RWPE2 (cell line): ENCODE measurements at regions not wholly inside any gene's neighbourhood (a gene's known extent, or its start where the extent isn't known, plus 50 kb on each side); places are given as distances from the start of the nearest gene placed in this dataset.

Experiments used
- ATAC-seq: fragments of 200-7000 bp; cut with Tn5 transposase; 3 replicates; pipeline ENCODE4 v1.9.1; 2021; ENCODE audit warnings: low read depth
- DNase-seq: peaks from one replicate; pipeline ENCODE4 v3.0.0-alpha.2; 2020; ENCODE audit warnings: low spot score
- H3K27ac ChIP-seq: fragments of 450-650 bp; 2 replicates; pipeline ENCODE4 v1.5.1; 2017; ENCODE audit warnings: mild to moderate bottlenecking; ENCODE audit not compliant: poor library complexity, severe bottlenecking
- H3K27me3 ChIP-seq: fragments of 250-450 bp; sonication (Bioruptor Pico); 2 replicates; pipeline ENCODE4 v1.5.1; 2021; ENCODE audit warnings: mild to moderate bottlenecking, moderate library complexity; ENCODE audit not compliant: insufficient read depth, poor library complexity, severe bottlenecking
- H3K36me3 ChIP-seq: fragments of 250-450 bp; sonication (Bioruptor Pico); 2 replicates; pipeline ENCODE4 v1.5.1; 2020; ENCODE audit warnings: low read depth, mild to moderate bottlenecking, moderate library complexity
- H3K4me1 ChIP-seq: fragments of 250-450 bp; sonication (Bioruptor Pico); 2 replicates; pipeline ENCODE4 v1.5.1; 2021; ENCODE audit warnings: mild to moderate bottlenecking, moderate library complexity; ENCODE audit not compliant: insufficient read depth, poor library complexity, severe bottlenecking
- H3K4me3 ChIP-seq: fragments of 250-450 bp; sonication (Bioruptor Pico); 2 replicates; pipeline ENCODE4 v1.5.1; 2021; ENCODE audit warnings: mild to moderate bottlenecking, moderate library complexity; ENCODE audit not compliant: severe bottlenecking
- H3K9me3 ChIP-seq: fragments of 250-450 bp; sonication (Bioruptor Pico); 2 replicates; pipeline ENCODE4 v1.5.1; 2021; ENCODE audit warnings: mild to moderate bottlenecking, moderate library complexity; ENCODE audit not compliant: severe bottlenecking
- TF ChIP-seq, protein P1 (sequence below): fragments of 450-650 bp; IDR thresholded peaks from one replicate; pipeline ENCODE4 v1.5.1; 2017; ENCODE audit warnings: mild to moderate bottlenecking, moderate library complexity; ENCODE audit not compliant: poor library complexity, severe bottlenecking

GRCh38 chr4:19455850-19456602, 795.7 kb upstream of the SLIT2 start:
- no peaks in the 10 kb centered on the region for H3K27me3 ChIP-seq
- DNase-seq: no peak
- H3K4me3 ChIP-seq: no peak overlapping the region
- no peak for ATAC-seq
- TF ChIP-seq, protein P1, sequence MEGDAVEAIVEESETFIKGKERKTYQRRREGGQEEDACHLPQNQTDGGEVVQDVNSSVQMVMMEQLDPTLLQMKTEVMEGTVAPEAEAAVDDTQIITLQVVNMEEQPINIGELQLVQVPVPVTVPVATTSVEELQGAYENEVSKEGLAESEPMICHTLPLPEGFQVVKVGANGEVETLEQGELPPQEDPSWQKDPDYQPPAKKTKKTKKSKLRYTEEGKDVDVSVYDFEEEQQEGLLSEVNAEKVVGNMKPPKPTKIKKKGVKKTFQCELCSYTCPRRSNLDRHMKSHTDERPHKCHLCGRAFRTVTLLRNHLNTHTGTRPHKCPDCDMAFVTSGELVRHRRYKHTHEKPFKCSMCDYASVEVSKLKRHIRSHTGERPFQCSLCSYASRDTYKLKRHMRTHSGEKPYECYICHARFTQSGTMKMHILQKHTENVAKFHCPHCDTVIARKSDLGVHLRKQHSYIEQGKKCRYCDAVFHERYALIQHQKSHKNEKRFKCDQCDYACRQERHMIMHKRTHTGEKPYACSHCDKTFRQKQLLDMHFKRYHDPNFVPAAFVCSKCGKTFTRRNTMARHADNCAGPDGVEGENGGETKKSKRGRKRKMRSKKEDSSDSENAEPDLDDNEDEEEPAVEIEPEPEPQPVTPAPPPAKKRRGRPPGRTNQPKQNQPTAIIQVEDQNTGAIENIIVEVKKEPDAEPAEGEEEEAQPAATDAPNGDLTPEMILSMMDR: no peak
- no peak overlapping the region for H3K27ac ChIP-seq
- H3K4me1 ChIP-seq: no peaks in the 10 kb centered on the region
- H3K9me3 ChIP-seq: no peaks in the 10 kb centered on the region
- no peaks in the 10 kb centered on the region for H3K36me3 ChIP-seq

DNA sequence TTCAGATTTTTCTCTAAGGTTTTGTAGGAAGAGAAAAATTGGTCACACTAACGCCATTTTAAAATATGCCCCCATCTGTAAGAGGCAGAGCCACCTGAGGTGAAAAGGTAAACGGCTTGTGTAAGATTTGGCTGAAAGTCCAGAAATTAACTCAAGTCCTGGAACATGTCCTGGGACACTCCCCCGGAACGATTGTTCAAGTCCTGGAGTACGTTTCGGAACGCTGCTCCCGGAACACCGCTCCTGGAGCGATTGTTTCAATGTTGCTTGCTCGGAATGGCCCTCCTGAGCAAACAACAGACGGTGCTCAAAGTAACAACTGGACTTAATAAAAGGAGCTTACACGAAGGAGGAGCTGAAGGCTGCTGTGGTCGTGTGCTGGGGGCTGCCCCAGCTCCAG, 796.5 kb upstream of the SLIT2 start:
- TF ChIP-seq, protein P1: no peak
- no peak for ATAC-seq
- DNase-seq: no peak
- no peak overlapping the region for H3K4me3 ChIP-seq
- no peaks in the 10 kb centered on the region for H3K4me1 ChIP-seq
- H3K9me3 ChIP-seq: no peaks in the 10 kb centered on the region
- no peaks in the 10 kb centered on the region for H3K36me3 ChIP-seq
- H3K27me3 ChIP-seq: no peaks in the 10 kb centered on the region
- H3K27ac ChIP-seq: no peak overlapping the region

GRCh38 chr4:19438233-19438632, 813.5 kb upstream of the SLIT2 start:
- Histone ChIP-seq H3K4me3 (no peak overlapping the region), H3K27me3 (no peaks in the 10 kb centered on the region), H3K27ac (no peak overlapping the region), H3K9me3 (no peaks in the 10 kb centered on the region), H3K4me1 (no peaks in the 10 kb centered on the region), H3K36me3 (no peaks in the 10 kb centered on the region)
- TF ChIP-seq, protein P1: no peak
- no peak for DNase-seq
- peak; percentile 38; the same call in 1 of the 3 replicates for ATAC-seq

GRCh38 chr4:19437008-19437407, 814.7 kb upstream of the SLIT2 start:
- no peak overlapping the region for H3K4me3 ChIP-seq
- ATAC-seq (no peak), DNase-seq (no peak)
- H3K4me1 ChIP-seq: no peaks in the 10 kb centered on the region
- H3K27ac ChIP-seq: no peak overlapping the region
- no peaks in the 10 kb centered on the region for H3K9me3 ChIP-seq
- H3K36me3 ChIP-seq: no peaks in the 10 kb centered on the region
- H3K27me3 ChIP-seq: no peaks in the 10 kb centered on the region
- TF ChIP-seq, protein P1: no peak

- ATAC-seq (no peak), DNase-seq (no peak)
- Histone ChIP-seq H3K27ac (no peak overlapping the region), H3K4me3 (no peak overlapping the region), H3K27me3 (no peaks in the 10 kb centered on the region), H3K36me3 (no peaks in the 10 kb centered on the region), H3K9me3 (no peaks in the 10 kb centered on the region), H3K4me1 (no peaks in the 10 kb centered on the region)
- TF ChIP-seq, protein P1: no peak
Observed at GRCh38 chr4:19429684-19430083, 822.0 kb upstream of the SLIT2 start.
